LNCAP (cell line): ENCODE measurements at regions not wholly inside any gene's neighbourhood (a gene's known extent, or its start where the extent isn't known, plus 50 kb on each side); places are given as distances from the start of the nearest gene placed in this dataset.

Experiments used
- CTCF ChIP-seq: fragments of 450-650 bp; IDR thresholded peaks from 2 replicates; pipeline ENCODE4 v1.5.1; 2017; ENCODE audit warnings: mild to moderate bottlenecking

- TF ChIP-seq CTCF, result no peak
Observed at GRCh38 chr3:154783521-154783931, 296.6 kb upstream of the MME start.

GRCh38 chr3:154783061-154783460 lies 297.1 kb upstream of the MME start:
- TF ChIP-seq CTCF, result no peak

- no peak for TF ChIP-seq CTCF
Observed at GRCh38 chr3:154782151-154782550, 298.0 kb upstream of the MME start.

- no peak for TF ChIP-seq CTCF
Observed at GRCh38 chr3:154781595-154781994, 298.5 kb upstream of the MME start.

GRCh38 chr3:154780263-154780662 lies 299.9 kb upstream of the MME start:
- TF ChIP-seq CTCF, result no peak

- TF ChIP-seq CTCF, result no peak
Observed at GRCh38 chr3:154779571-154779970, 300.5 kb upstream of the MME start.

GRCh38 chr3:154778057-154778456 lies 302.1 kb upstream of the MME start:
- no peak for TF ChIP-seq CTCF

- no peak for TF ChIP-seq CTCF
Observed at GRCh38 chr3:154776549-154777225, 303.4 kb upstream of the MME start.
